ENCODE measurements at regions not wholly inside any gene's neighbourhood (a gene's known extent, or its start where the extent isn't known, plus 50 kb on each side); places are given as distances from the start of the nearest gene placed in this dataset.
A peak's percentile ranks its signal among the peaks of the same experiment; 100 is the strongest.

- Histone ChIP-seq H3K27me3 (replicated peaks in 1 of 7) (no peaks in the 10 kb centered on the region), H3K4me3 (no peak overlapping the region), H3K27ac (no peak overlapping the region), H3K36me3 (no peaks in the 10 kb centered on the region), H3K4me1 (no peaks in the 10 kb centered on the region), H3K9me3 (no peaks in the 10 kb centered on the region)
- TF ChIP-seq POLR2AphosphoS5 (IDR thresholded peaks at IDR 0.05) (no peak), CTCF (IDR thresholded peaks at IDR 0.05 in 8 of 11, conservative IDR thresholded peaks at IDR 0.05 in 3 of 11) (no peak), POLR2A (IDR thresholded peaks at IDR 0.05) (no peak)
- no peak for DNase-seq
- intact Hi-C loops (cut with DNase I; ENCODE audit: low total_unique reads): no loop called here
Observed at GRCh38 chr6:128808856-128809255, 74.1 kb upstream of the LAMA2 start.

GRCh38 chr6:128807577-128807976 lies 75.4 kb upstream of the LAMA2 start:
- TF ChIP-seq CTCF (IDR thresholded peaks at IDR 0.05 in 8 of 11, conservative IDR thresholded peaks at IDR 0.05 in 3 of 11) (peak in 2 of 11 experiments; percentile 10 to 38), POLR2A (IDR thresholded peaks at IDR 0.05) (no peak), POLR2AphosphoS5 (IDR thresholded peaks at IDR 0.05) (no peak)
- H3K27me3 ChIP-seq (replicated peaks in 1 of 7): no peaks in the 10 kb centered on the region
- intact Hi-C loops (cut with DNase I; ENCODE audit: low total_unique reads): no loop called here
- no peaks in the 10 kb centered on the region for H3K4me1 ChIP-seq
- no peak overlapping the region for H3K4me3 ChIP-seq
- H3K9me3 ChIP-seq: peaks cover 0 to under 1% (median 0%) of the 10 kb centered on the region in 8 donors
- no peaks in the 10 kb centered on the region for H3K36me3 ChIP-seq
- no peak overlapping the region for H3K27ac ChIP-seq
- 2 to 8% (median 4%) methylated on average over 2 of the region's 2 CpGs for WGBS, 5 donors
- DNase-seq: no peak

- WGBS, 5 donors: 57 to 75% (median 60%) methylated on average over 3 of the region's 3 CpGs
- H3K27me3 ChIP-seq (replicated peaks in 1 of 7): no peaks in the 10 kb centered on the region
Observed at GRCh38 chr6:128806261-128806660, 76.7 kb upstream of the LAMA2 start.

GRCh38 chr6:128803911-128804310 lies 79.0 kb upstream of the LAMA2 start:
- TF ChIP-seq POLR2A (IDR thresholded peaks at IDR 0.05): no peak
- no peak for TF ChIP-seq POLR2AphosphoS5 (IDR thresholded peaks at IDR 0.05)
- WGBS, 5 donors: 59 to 89% (median 69%) methylated on average over 3 of the region's 3 CpGs
- DNase-seq: no peak
- Histone ChIP-seq H3K4me3 (no peak overlapping the region), H3K36me3 (no peaks in the 10 kb centered on the region), H3K4me1 (no peaks in the 10 kb centered on the region), H3K27ac (no peak overlapping the region), H3K9me3 (peaks cover 0 to 9% (median 0%) of the 10 kb centered on the region in 8 donors), H3K27me3 (replicated peaks in 1 of 7) (no peaks in the 10 kb centered on the region)
- intact Hi-C loops (cut with DNase I; ENCODE audit: low total_unique reads): no loop called here

More at GRCh38 chr6:128806261-128806660, 76.7 kb upstream of the LAMA2 start:
- Histone ChIP-seq H3K4me3 (no peak overlapping the region), H3K36me3 (no peaks in the 10 kb centered on the region), H3K4me1 (no peaks in the 10 kb centered on the region), H3K9me3 (peaks cover 0 to 9% (median 0%) of the 10 kb centered on the region in 8 donors), H3K27ac (no peak overlapping the region)
- TF ChIP-seq POLR2A (IDR thresholded peaks at IDR 0.05) (no peak), CTCF (IDR thresholded peaks at IDR 0.05 in 8 of 11, conservative IDR thresholded peaks at IDR 0.05 in 3 of 11) (no peak), POLR2AphosphoS5 (IDR thresholded peaks at IDR 0.05) (no peak)
- intact Hi-C loops (cut with DNase I; ENCODE audit: low total_unique reads): no loop called here
- DNase-seq: no peak

GRCh38 chr6:128801621-128802020 lies 81.3 kb upstream of the LAMA2 start:
- no peak for DNase-seq
- no peaks in the 10 kb centered on the region for H3K36me3 ChIP-seq
- intact Hi-C loops (cut with DNase I; ENCODE audit: low total_unique reads): no loop called here
- no peak overlapping the region for H3K4me3 ChIP-seq
- H3K4me1 ChIP-seq: no peaks in the 10 kb centered on the region
- H3K27me3 ChIP-seq (replicated peaks in 1 of 7): no peaks in the 10 kb centered on the region
- TF ChIP-seq POLR2AphosphoS5 (IDR thresholded peaks at IDR 0.05) (no peak), CTCF (IDR thresholded peaks at IDR 0.05 in 8 of 11, conservative IDR thresholded peaks at IDR 0.05 in 3 of 11) (no peak), POLR2A (IDR thresholded peaks at IDR 0.05) (no peak)
- peaks cover 0 to 9% (median 0%) of the 10 kb centered on the region in 8 donors for H3K9me3 ChIP-seq
- no peak overlapping the region for H3K27ac ChIP-seq
